OCI-LY1 (cell line): ENCODE measurements at regions not wholly inside any gene's neighbourhood (a gene's known extent, or its start where the extent isn't known, plus 50 kb on each side); places are given as distances from the start of the nearest gene placed in this dataset.

Experiments used
- EZH2 ChIP-seq: fragments of 200-600 bp; sonication (generic), shearing (Covaris generic); IDR thresholded peaks from 2 replicates; pipeline ENCODE4 v1.8.0; 2017; ENCODE audit warnings: borderline replicate concordance, mixed run types, mild to moderate bottlenecking, antibody characterized with exemption, low read length, moderate library complexity, mixed read lengths
- TF ChIP-seq, protein P1 (sequence below): fragments of 200-600 bp; sonication (generic), shearing (Covaris generic); IDR thresholded peaks from 2 replicates; pipeline ENCODE4 v1.5.1; 2017; ENCODE audit warnings: mild to moderate bottlenecking, antibody characterized with exemption, low read length, moderate library complexity, mixed read lengths

DNA sequence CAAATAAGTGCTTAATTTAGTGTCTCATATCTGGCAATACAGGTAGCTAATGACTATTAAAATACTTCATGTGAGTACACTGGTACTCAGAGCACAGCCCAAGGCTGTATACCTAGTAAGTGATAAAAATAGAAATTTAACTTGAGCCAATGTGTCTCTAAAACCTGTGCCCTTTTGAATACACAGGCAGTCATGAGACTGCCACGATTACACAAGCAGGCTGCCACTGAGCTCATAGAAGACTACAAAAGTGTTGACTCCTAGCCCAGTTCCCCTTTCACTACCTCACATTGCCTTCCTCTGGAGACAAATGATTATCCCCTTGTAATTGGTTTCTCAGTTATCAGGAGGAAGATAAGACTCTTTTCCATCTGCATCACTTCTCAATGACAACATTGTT is 66.3 kb upstream of the PAPPA start:
- TF ChIP-seq EZH2: no peak
- TF ChIP-seq, protein P1, sequence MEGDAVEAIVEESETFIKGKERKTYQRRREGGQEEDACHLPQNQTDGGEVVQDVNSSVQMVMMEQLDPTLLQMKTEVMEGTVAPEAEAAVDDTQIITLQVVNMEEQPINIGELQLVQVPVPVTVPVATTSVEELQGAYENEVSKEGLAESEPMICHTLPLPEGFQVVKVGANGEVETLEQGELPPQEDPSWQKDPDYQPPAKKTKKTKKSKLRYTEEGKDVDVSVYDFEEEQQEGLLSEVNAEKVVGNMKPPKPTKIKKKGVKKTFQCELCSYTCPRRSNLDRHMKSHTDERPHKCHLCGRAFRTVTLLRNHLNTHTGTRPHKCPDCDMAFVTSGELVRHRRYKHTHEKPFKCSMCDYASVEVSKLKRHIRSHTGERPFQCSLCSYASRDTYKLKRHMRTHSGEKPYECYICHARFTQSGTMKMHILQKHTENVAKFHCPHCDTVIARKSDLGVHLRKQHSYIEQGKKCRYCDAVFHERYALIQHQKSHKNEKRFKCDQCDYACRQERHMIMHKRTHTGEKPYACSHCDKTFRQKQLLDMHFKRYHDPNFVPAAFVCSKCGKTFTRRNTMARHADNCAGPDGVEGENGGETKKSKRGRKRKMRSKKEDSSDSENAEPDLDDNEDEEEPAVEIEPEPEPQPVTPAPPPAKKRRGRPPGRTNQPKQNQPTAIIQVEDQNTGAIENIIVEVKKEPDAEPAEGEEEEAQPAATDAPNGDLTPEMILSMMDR: no peak
